ENCODE measurements at regions not wholly inside any gene's neighbourhood (a gene's known extent, or its start where the extent isn't known, plus 50 kb on each side); places are given as distances from the start of the nearest gene placed in this dataset.
A peak's percentile ranks its signal among the peaks of the same experiment; 100 is the strongest.

DNA sequence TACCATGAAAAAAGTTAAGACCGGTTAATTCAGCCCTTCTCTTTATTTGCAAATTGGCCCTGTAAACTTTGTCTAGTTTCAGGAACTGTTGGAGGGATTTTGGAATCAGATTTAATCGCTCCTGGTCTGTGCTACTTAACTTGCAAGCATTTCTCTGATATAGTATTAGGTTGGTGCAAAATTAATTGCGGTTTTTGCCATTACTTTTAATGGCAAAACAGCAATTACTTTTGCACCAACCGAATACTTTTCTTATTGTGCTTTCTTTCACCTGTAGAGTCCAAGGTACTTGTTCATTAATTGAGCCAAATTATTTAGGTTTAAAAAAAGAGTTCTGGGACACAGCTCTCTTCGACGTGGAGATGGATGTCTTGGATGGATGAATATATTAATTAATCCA lies 92.8 kb upstream of the HNRNPU start:
- Histone ChIP-seq H3K27me3 (ENCODE audit: control insufficient read depth in 2 of 2, insufficient read depth in 2 of 2, low read length in 2 of 2) (no peaks in the 10 kb centered on the region), H3K4me2 (ENCODE audit: insufficient read depth, low read length) (no peak overlapping the region), H3K36me3 (ENCODE audit: control insufficient read depth, insufficient read depth, low read length) (no peaks in the 10 kb centered on the region), H3K4me1 (replicated peaks in 1 of 2; ENCODE audit: control insufficient read depth in 2 of 2, insufficient read depth in 2 of 2, low read length in 2 of 2) (no peaks in the 10 kb centered on the region), H3K4me3 (no peak overlapping the region), H3K9ac (ENCODE audit: insufficient read depth in 1 of 2, low read depth in 2 of 2, low read length in 2 of 2) (no peak overlapping the region), H3K9me3 (replicated peaks; ENCODE audit: control insufficient read depth, insufficient read depth, low read depth, low read length) (no peaks in the 10 kb centered on the region), H4K20me1 (replicated peaks; ENCODE audit: control insufficient read depth, insufficient read depth, low read length) (no peaks in the 10 kb centered on the region), H3K79me2 (ENCODE audit: control insufficient read depth, insufficient read depth, low read length) (no peaks in the 10 kb centered on the region), H3K27ac (ENCODE audit: extremely low read depth, low read depth, low read length) (no peak overlapping the region), H3K9me1 (ENCODE audit: control insufficient read depth, insufficient read depth, low read length) (no peaks in the 10 kb centered on the region), H2AFZ (ENCODE audit: low read depth, low read length) (no peak overlapping the region)
- CTCF ChIA-PET (ENCODE audit: low intra/inter-chr PET ratio): no interaction called here
- WGBS (ENCODE audit: insufficient coverage, low coverage, missing lambda C conversion rate): 53% methylated on average over 6 of the region's 6 CpGs
- POLR2A ChIA-PET: interaction anchor here (1.2 kb wide), 1 partner anchor 10 kb away, joined by 3 read pairs; no protein-coding TSS in a partner anchor
- BruUV-seq (replicated peaks): no TSS peak
- TF ChIP-seq ZNF778 (CRISPR knock-in tag; IDR thresholded peaks at IDR 0.05) (no peak), TEAD2 (tag; IDR thresholded peaks at IDR 0.05) (no peak), NR2F6 (CRISPR knock-in tag; IDR thresholded peaks at IDR 0.05) (no peak), SP2 (IDR thresholded peaks at IDR 0.05; ENCODE audit: extremely low read depth, low read depth, low read length, poor library complexity, severe bottlenecking) (no peak), KAT7 (CRISPR knock-in tag; IDR thresholded peaks at IDR 0.05; ENCODE audit: borderline replicate concordance) (no peak)
- TF ChIP-seq, protein P1, sequence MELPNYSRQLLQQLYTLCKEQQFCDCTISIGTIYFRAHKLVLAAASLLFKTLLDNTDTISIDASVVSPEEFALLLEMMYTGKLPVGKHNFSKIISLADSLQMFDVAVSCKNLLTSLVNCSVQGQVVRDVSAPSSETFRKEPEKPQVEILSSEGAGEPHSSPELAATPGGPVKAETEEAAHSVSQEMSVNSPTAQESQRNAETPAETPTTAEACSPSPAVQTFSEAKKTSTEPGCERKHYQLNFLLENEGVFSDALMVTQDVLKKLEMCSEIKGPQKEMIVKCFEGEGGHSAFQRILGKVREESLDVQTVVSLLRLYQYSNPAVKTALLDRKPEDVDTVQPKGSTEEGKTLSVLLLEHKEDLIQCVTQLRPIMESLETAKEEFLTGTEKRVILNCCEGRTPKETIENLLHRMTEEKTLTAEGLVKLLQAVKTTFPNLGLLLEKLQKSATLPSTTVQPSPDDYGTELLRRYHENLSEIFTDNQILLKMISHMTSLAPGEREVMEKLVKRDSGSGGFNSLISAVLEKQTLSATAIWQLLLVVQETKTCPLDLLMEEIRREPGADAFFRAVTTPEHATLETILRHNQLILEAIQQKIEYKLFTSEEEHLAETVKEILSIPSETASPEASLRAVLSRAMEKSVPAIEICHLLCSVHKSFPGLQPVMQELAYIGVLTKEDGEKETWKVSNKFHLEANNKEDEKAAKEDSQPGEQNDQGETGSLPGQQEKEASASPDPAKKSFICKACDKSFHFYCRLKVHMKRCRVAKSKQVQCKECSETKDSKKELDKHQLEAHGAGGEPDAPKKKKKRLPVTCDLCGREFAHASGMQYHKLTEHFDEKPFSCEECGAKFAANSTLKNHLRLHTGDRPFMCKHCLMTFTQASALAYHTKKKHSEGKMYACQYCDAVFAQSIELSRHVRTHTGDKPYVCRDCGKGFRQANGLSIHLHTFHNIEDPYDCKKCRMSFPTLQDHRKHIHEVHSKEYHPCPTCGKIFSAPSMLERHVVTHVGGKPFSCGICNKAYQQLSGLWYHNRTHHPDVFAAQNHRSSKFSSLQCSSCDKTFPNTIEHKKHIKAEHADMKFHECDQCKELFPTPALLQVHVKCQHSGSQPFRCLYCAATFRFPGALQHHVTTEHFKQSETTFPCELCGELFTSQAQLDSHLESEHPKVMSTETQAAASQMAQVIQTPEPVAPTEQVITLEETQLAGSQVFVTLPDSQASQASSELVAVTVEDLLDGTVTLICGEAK (IDR thresholded peaks at IDR 0.05): peak; percentile 66
- TF ChIP-seq, protein P1 (CRISPR knock-in tag; IDR thresholded peaks at IDR 0.05): no peak
- TF ChIP-seq, protein P2, sequence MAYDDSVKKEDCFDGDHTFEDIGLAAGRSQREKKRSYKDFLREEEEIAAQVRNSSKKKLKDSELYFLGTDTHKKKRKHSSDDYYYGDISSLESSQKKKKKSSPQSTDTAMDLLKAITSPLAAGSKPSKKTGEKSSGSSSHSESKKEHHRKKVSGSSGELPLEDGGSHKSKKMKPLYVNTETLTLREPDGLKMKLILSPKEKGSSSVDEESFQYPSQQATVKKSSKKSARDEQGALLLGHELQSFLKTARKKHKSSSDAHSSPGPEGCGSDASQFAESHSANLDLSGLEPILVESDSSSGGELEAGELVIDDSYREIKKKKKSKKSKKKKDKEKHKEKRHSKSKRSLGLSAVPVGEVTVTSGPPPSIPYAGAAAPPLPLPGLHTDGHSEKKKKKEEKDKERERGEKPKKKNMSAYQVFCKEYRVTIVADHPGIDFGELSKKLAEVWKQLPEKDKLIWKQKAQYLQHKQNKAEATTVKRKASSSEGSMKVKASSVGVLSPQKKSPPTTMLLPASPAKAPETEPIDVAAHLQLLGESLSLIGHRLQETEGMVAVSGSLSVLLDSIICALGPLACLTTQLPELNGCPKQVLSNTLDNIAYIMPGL (CRISPR knock-in tag; IDR thresholded peaks at IDR 0.05): no peak
- FAIRE-seq (no peak), DNase-seq (ENCODE audit: extremely low read depth in 1 of 4, low spot score in 3 of 4) (no peak), ATAC-seq (no peak)
- in situ Hi-C loops (cut with MboI) (no loop called here), intact Hi-C loops (cut with micrococcal nuclease) (no loop called here)

Measured in K562 (cell line).